ENCODE measurements at regions not wholly inside any gene's neighbourhood (a gene's known extent, or its start where the extent isn't known, plus 50 kb on each side); places are given as distances from the start of the nearest gene placed in this dataset.

DNA sequence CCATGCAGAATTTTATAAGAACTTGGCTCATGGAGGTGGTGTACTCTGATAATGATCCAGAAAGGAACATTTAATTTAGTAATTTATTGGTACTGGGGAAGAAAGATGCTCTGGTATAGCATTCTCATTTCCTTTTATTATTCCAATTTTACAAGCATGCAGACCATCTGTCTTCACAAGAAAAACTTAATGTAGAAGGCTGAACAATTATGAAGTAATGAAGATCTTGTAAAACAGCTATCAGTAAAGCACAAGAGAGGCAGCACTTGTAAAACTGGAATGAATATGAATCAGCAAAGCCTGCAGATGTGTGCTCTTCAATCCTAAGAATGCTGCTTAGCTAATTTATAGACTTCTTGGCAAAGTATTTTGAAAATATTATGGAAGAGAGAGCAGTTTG, 300.0 kb downstream of the YTHDC2 start:
- TF ChIP-seq, protein P1, sequence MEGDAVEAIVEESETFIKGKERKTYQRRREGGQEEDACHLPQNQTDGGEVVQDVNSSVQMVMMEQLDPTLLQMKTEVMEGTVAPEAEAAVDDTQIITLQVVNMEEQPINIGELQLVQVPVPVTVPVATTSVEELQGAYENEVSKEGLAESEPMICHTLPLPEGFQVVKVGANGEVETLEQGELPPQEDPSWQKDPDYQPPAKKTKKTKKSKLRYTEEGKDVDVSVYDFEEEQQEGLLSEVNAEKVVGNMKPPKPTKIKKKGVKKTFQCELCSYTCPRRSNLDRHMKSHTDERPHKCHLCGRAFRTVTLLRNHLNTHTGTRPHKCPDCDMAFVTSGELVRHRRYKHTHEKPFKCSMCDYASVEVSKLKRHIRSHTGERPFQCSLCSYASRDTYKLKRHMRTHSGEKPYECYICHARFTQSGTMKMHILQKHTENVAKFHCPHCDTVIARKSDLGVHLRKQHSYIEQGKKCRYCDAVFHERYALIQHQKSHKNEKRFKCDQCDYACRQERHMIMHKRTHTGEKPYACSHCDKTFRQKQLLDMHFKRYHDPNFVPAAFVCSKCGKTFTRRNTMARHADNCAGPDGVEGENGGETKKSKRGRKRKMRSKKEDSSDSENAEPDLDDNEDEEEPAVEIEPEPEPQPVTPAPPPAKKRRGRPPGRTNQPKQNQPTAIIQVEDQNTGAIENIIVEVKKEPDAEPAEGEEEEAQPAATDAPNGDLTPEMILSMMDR (IDR thresholded peaks at IDR 0.05): no peak
- TF ChIP-seq POLR2A (IDR thresholded peaks at IDR 0.05) (no peak), EP300 (IDR thresholded peaks at IDR 0.05) (no peak)
- Histone ChIP-seq H3K4me1 (ENCODE audit: insufficient read depth) (no peaks in the 10 kb centered on the region), H3K36me3 (no peaks in the 10 kb centered on the region), H3K9me3 (no peaks in the 10 kb centered on the region), H3K27me3 (no peaks in the 10 kb centered on the region), H3K4me3 (no peak overlapping the region), H3K27ac (no peak overlapping the region)
- DNase-seq: no peak
- intact Hi-C loops (cut with DNase I): no loop called here

DNA sequence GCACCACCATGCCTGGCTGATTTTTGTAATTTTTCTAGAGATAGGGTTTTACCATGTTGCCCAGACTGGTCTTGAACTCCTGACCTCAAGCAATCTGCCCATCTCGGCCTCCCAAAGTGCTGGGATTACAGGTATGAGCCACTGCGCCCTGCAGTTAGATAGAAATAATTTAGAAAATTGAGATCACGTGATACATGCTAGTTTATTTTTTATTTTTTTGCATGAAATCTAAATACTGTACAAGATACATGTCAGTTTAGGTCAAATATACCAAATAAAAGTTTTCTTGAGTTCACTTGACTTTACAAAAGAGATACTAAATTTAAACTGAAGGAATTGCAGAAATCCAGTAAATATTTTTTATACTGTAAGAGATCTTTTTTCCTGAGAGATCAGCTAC, 304.2 kb downstream of the YTHDC2 start:
- TF ChIP-seq EP300 (IDR thresholded peaks at IDR 0.05): no peak
- no peak for TF ChIP-seq POLR2A (IDR thresholded peaks at IDR 0.05)
- TF ChIP-seq, protein P1 (IDR thresholded peaks at IDR 0.05): no peak
- Histone ChIP-seq H3K36me3 (no peaks in the 10 kb centered on the region), H3K27ac (no peak overlapping the region), H3K27me3 (no peaks in the 10 kb centered on the region), H3K4me1 (ENCODE audit: insufficient read depth) (no peaks in the 10 kb centered on the region), H3K4me3 (no peak overlapping the region), H3K9me3 (no peaks in the 10 kb centered on the region)
- intact Hi-C loops (cut with DNase I): no loop called here
- WGBS, 3 donors: 78 to 87% (median 81%) methylated on average over 3 of the region's 3 CpGs
- no peak for DNase-seq

DNA sequence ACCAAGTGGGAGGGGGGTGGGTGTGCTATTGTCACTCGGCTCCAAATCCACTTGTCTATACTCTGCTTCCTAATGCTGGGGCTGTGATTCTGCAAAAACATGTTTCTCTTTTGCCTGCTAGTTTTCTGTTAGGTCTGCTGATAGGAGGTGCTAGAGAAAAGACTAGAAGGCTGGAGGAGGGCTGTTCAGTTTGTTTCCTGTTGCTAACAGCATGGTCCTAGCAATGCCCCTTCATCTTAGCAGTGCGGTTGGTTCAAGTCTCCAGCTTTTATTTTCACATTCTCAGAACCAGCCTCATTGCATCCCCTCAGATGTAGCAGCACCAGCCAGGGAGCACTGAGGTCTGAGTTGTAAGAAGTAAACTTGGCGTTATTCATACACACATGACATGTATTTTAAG, 310.2 kb downstream of the YTHDC2 start:
- 24 to 65% (median 29%) methylated on average over 3 of the region's 3 CpGs for WGBS, 3 donors
- H3K27ac ChIP-seq: no peak overlapping the region
- intact Hi-C loops (cut with DNase I): no loop called here
- TF ChIP-seq, protein P1 (IDR thresholded peaks at IDR 0.05): no peak
- no peak for TF ChIP-seq EP300 (IDR thresholded peaks at IDR 0.05)
- no peak for TF ChIP-seq POLR2A (IDR thresholded peaks at IDR 0.05)
- DNase-seq: no peak
- H3K4me1 ChIP-seq (ENCODE audit: insufficient read depth): no peaks in the 10 kb centered on the region
- H3K27me3 ChIP-seq: no peaks in the 10 kb centered on the region
- H3K9me3 ChIP-seq: no peaks in the 10 kb centered on the region
- no peaks in the 10 kb centered on the region for H3K36me3 ChIP-seq
- H3K4me3 ChIP-seq: no peak overlapping the region

GRCh38 chr5:113824307-113824706, 310.8 kb downstream of the YTHDC2 start:
- TF ChIP-seq, protein P1 (IDR thresholded peaks at IDR 0.05): no peak
- TF ChIP-seq EP300 (IDR thresholded peaks at IDR 0.05) (no peak), POLR2A (IDR thresholded peaks at IDR 0.05) (no peak)
- no peak overlapping the region for H3K27ac ChIP-seq
- no peak overlapping the region for H3K4me3 ChIP-seq
- intact Hi-C loops (cut with DNase I): no loop called here
- H3K9me3 ChIP-seq: no peaks in the 10 kb centered on the region
- DNase-seq: no peak
- H3K36me3 ChIP-seq: no peaks in the 10 kb centered on the region
- H3K27me3 ChIP-seq: no peaks in the 10 kb centered on the region
- no peaks in the 10 kb centered on the region for H3K4me1 ChIP-seq (ENCODE audit: insufficient read depth)
- WGBS, 3 donors: 63 to 71% (median 70%) methylated on average over 2 of the region's 2 CpGs

DNA sequence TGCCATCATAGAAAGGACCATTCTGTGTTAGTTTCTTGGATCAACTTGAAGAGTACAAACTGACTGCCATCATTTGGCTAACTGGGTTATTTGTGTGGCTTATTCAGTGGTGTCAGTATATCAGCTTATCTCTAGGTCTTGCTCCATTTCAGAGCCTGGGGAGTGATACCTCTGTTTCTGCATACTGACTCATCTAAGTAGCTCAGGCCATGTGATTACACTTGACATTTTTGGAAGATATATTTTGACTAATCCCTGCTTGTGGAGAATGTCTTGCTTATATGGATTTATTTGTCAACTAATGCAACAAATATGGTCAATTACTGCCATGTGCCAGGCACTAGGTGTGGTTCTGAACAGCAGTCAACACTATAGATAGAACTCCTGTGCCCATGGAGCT, 311.7 kb downstream of the YTHDC2 start:
- no peak overlapping the region for H3K4me3 ChIP-seq
- TF ChIP-seq, protein P1 (IDR thresholded peaks at IDR 0.05): no peak
- TF ChIP-seq POLR2A (IDR thresholded peaks at IDR 0.05) (no peak), EP300 (IDR thresholded peaks at IDR 0.05) (no peak)
- no peak overlapping the region for H3K27ac ChIP-seq
- no peaks in the 10 kb centered on the region for H3K36me3 ChIP-seq
- no peak for DNase-seq
- no peaks in the 10 kb centered on the region for H3K27me3 ChIP-seq
- H3K9me3 ChIP-seq: no peaks in the 10 kb centered on the region
- no peaks in the 10 kb centered on the region for H3K4me1 ChIP-seq (ENCODE audit: insufficient read depth)
- intact Hi-C loops (cut with DNase I): no loop called here

All from ovary (tissue), 7 donors.